BE2C (cell line): ENCODE measurements at regions not wholly inside any gene's neighbourhood (a gene's known extent, or its start where the extent isn't known, plus 50 kb on each side); places are given as distances from the start of the nearest gene placed in this dataset.

Source experiments
- DNase-seq: peaks from one replicate; pipeline ENCODE4 v3.0.0-alpha.2; 2020
- H3K27me3 ChIP-seq: fragments of 250-450 bp; sonication (Bioruptor Pico); 2 replicates; pipeline ENCODE4 v1.5.1; 2020; ENCODE audit warnings: mild to moderate bottlenecking
- H3K36me3 ChIP-seq: fragments of 250-450 bp; sonication (Bioruptor Pico); 2 replicates; pipeline ENCODE4 v1.5.1; 2020; ENCODE audit warnings: mild to moderate bottlenecking
- H3K4me1 ChIP-seq: fragments of 250-450 bp; sonication (Bioruptor Pico); 2 replicates; pipeline ENCODE4 v1.5.1; 2020
- H3K4me3 ChIP-seq: 2 replicates; pipeline ENCODE4 v1.5.1; 2011; ENCODE audit warnings: low read depth, low read length
- H3K9me3 ChIP-seq: fragments of 250-450 bp; sonication (Bioruptor Pico); 2 replicates; pipeline ENCODE4 v1.5.1; 2020
- CTCF ChIP-seq: IDR thresholded peaks from 2 replicates; pipeline ENCODE4 v1.5.1; 2012; ENCODE audit warnings: mild to moderate bottlenecking, low read depth, low read length

GRCh38 chr18:30386624-30387023 lies 655.9 kb downstream of the DSC3 start:
- Histone ChIP-seq H3K9me3 (no peaks in the 10 kb centered on the region), H3K4me1 (no peaks in the 10 kb centered on the region), H3K36me3 (no peaks in the 10 kb centered on the region), H3K4me3 (no peak overlapping the region), H3K27me3 (no peaks in the 10 kb centered on the region)
- no peak for TF ChIP-seq CTCF
- no peak for DNase-seq

- H3K4me3 ChIP-seq, result no peak overlapping the region
These were observed 656.9 kb downstream of the DSC3 start for GRCh38 chr18:30385684-30386083.

GRCh38 chr18:30381826-30382225 lies 660.7 kb downstream of the DSC3 start:
- Histone ChIP-seq H3K4me3 (no peak overlapping the region), H3K36me3 (no peaks in the 10 kb centered on the region), H3K4me1 (no peaks in the 10 kb centered on the region), H3K9me3 (no peaks in the 10 kb centered on the region), H3K27me3 (no peaks in the 10 kb centered on the region)
- no peak for TF ChIP-seq CTCF
- no peak for DNase-seq

More at GRCh38 chr18:30385684-30386083, 656.9 kb downstream of the DSC3 start:
- no peaks in the 10 kb centered on the region for H3K36me3 ChIP-seq
- DNase-seq, result no peak
- no peaks in the 10 kb centered on the region for H3K27me3 ChIP-seq
- TF ChIP-seq CTCF, result no peak
- H3K9me3 ChIP-seq, result no peaks in the 10 kb centered on the region
- no peaks in the 10 kb centered on the region for H3K4me1 ChIP-seq

- Histone ChIP-seq H3K36me3 (no peaks in the 10 kb centered on the region), H3K4me3 (no peak overlapping the region), H3K27me3 (no peaks in the 10 kb centered on the region), H3K4me1 (no peaks in the 10 kb centered on the region), H3K9me3 (no peaks in the 10 kb centered on the region)
- DNase-seq, result no peak
- TF ChIP-seq CTCF, result no peak
These were observed 664.4 kb downstream of the DSC3 start for GRCh38 chr18:30378097-30378496.

- TF ChIP-seq CTCF, result no peak
- no peak for DNase-seq
- H3K27me3 ChIP-seq, result no peaks in the 10 kb centered on the region
- no peaks in the 10 kb centered on the region for H3K9me3 ChIP-seq
- no peaks in the 10 kb centered on the region for H3K36me3 ChIP-seq
- no peak overlapping the region for H3K4me3 ChIP-seq
- no peaks in the 10 kb centered on the region for H3K4me1 ChIP-seq
These were observed 666.0 kb downstream of the DSC3 start for GRCh38 chr18:30376515-30376914.

- Histone ChIP-seq H3K9me3 (no peaks in the 10 kb centered on the region), H3K4me1 (no peaks in the 10 kb centered on the region), H3K27me3 (no peaks in the 10 kb centered on the region), H3K36me3 (no peaks in the 10 kb centered on the region), H3K4me3 (no peak overlapping the region)
- TF ChIP-seq CTCF, result no peak
- no peak for DNase-seq
These were observed 680.5 kb downstream of the DSC3 start for GRCh38 chr18:30361864-30362540.
